OCI-LY1 (cell line): ENCODE measurements at regions not wholly inside any gene's neighbourhood (a gene's known extent, or its start where the extent isn't known, plus 50 kb on each side); places are given as distances from the start of the nearest gene placed in this dataset.

ENCODE experiments used
- CTCF ChIP-seq: fragments of 200-600 bp; sonication (generic), shearing (Covaris generic); IDR thresholded peaks from 2 replicates; pipeline ENCODE4 v1.5.1; 2017; ENCODE audit warnings: mild to moderate bottlenecking, antibody characterized with exemption, low read length, moderate library complexity, mixed read lengths
- EZH2 ChIP-seq: fragments of 200-600 bp; sonication (generic), shearing (Covaris generic); IDR thresholded peaks from 2 replicates; pipeline ENCODE4 v1.8.0; 2017; ENCODE audit warnings: borderline replicate concordance, mixed run types, mild to moderate bottlenecking, antibody characterized with exemption, low read length, moderate library complexity, mixed read lengths

- no peak for TF ChIP-seq CTCF
- no peak for TF ChIP-seq EZH2
Observed at GRCh38 chr15:62658498-62658897, 384.0 kb upstream of the TPM1 start.
